Spinal cord (tissue), 9 donors: ENCODE measurements at regions not wholly inside any gene's neighbourhood (a gene's known extent, or its start where the extent isn't known, plus 50 kb on each side); places are given as distances from the start of the nearest gene placed in this dataset.

Experiments
- DNase-seq, 6 donors: peaks; one replicate each; pipeline versions ENCODE4 v3.0.0 to v3.0.0-alpha.2; 2013 to 2015; ENCODE audit warnings: low spot score in 6 of 6, low read depth in 4 of 6
- H3K27ac ChIP-seq: one replicate; pipeline ENCODE4 v1.5.1; 2013; ENCODE audit warnings: low read depth, low read length, control low read depth
- H3K27me3 ChIP-seq: one replicate; pipeline ENCODE4 v1.6.1; 2013; ENCODE audit warnings: low read length; ENCODE audit not compliant: control insufficient read depth, insufficient read depth
- H3K36me3 ChIP-seq: one replicate; pipeline ENCODE4 v1.6.1; 2013; ENCODE audit warnings: low read length; ENCODE audit not compliant: control insufficient read depth, insufficient read depth
- H3K4me1 ChIP-seq: one replicate; pipeline ENCODE4 v1.6.1; 2013; ENCODE audit warnings: low read length; ENCODE audit not compliant: control insufficient read depth, insufficient read depth
- H3K4me3 ChIP-seq: one replicate; pipeline ENCODE4 v1.5.1; 2013; ENCODE audit warnings: low read depth, low read length, control low read depth
- H3K9me3 ChIP-seq: one replicate; pipeline ENCODE4 v1.6.1; 2013; ENCODE audit warnings: low read length; ENCODE audit not compliant: control insufficient read depth, insufficient read depth
- WGBS: methylation state at CpG from one replicate; pipeline ENCODE4 v1.1.5; 2013; ENCODE audit warnings: missing lambda C conversion rate; ENCODE audit not compliant: insufficient coverage; 5-methylcytosine and 5-hydroxymethylcytosine counted together
- donor health status: healthy.

GRCh38 chr1:58109646-58110200, 436.8 kb downstream of the OMA1 start:
- no peak for DNase-seq
- Histone ChIP-seq H3K27ac (no peak overlapping the region), H3K9me3 (no peaks in the 10 kb centered on the region), H3K27me3 (no peaks in the 10 kb centered on the region), H3K36me3 (no peaks in the 10 kb centered on the region), H3K4me1 (no peaks in the 10 kb centered on the region), H3K4me3 (no peak overlapping the region)
- 94% methylated on average over 2 of the region's 2 CpGs for WGBS

GRCh38 chr1:58108783-58109182, 437.7 kb downstream of the OMA1 start:
- DNase-seq, result no peak
- H3K9me3 ChIP-seq, result no peaks in the 10 kb centered on the region
- H3K27ac ChIP-seq, result no peak overlapping the region
- no peaks in the 10 kb centered on the region for H3K4me1 ChIP-seq
- no peaks in the 10 kb centered on the region for H3K27me3 ChIP-seq
- WGBS, result 100% methylated on average over 2 of the region's 2 CpGs
- no peaks in the 10 kb centered on the region for H3K36me3 ChIP-seq
- H3K4me3 ChIP-seq, result no peak overlapping the region

GRCh38 chr1:58107943-58108342, 438.6 kb downstream of the OMA1 start:
- H3K4me3 ChIP-seq, result no peak overlapping the region
- no CpG with 5 or more reads among the region's 1 CpG for WGBS

GRCh38 chr1:58104960-58105359, 441.6 kb downstream of the OMA1 start:
- H3K27ac ChIP-seq, result no peak overlapping the region
- no peaks in the 10 kb centered on the region for H3K9me3 ChIP-seq
- no peaks in the 10 kb centered on the region for H3K27me3 ChIP-seq
- DNase-seq, result no peak
- WGBS, result 60% methylated on average over 3 of the region's 4 CpGs
- no peaks in the 10 kb centered on the region for H3K36me3 ChIP-seq
- H3K4me1 ChIP-seq, result no peaks in the 10 kb centered on the region
- H3K4me3 ChIP-seq, result no peak overlapping the region

More at GRCh38 chr1:58107943-58108342, 438.6 kb downstream of the OMA1 start:
- H3K36me3 ChIP-seq, result no peaks in the 10 kb centered on the region
- H3K27ac ChIP-seq, result no peak overlapping the region
- H3K27me3 ChIP-seq, result no peaks in the 10 kb centered on the region
- no peaks in the 10 kb centered on the region for H3K4me1 ChIP-seq
- H3K9me3 ChIP-seq, result no peaks in the 10 kb centered on the region
- no peak for DNase-seq

GRCh38 chr1:58096714-58097113, 449.8 kb downstream of the OMA1 start:
- Histone ChIP-seq H3K27me3 (no peaks in the 10 kb centered on the region), H3K4me3 (no peak overlapping the region), H3K9me3 (no peaks in the 10 kb centered on the region), H3K4me1 (no peaks in the 10 kb centered on the region), H3K36me3 (no peaks in the 10 kb centered on the region), H3K27ac (no peak overlapping the region)
- 79% methylated on average over 2 of the region's 2 CpGs for WGBS
- DNase-seq, result no peak

GRCh38 chr1:58095183-58095582, 451.3 kb downstream of the OMA1 start:
- Histone ChIP-seq H3K4me1 (no peaks in the 10 kb centered on the region), H3K36me3 (no peaks in the 10 kb centered on the region), H3K27ac (no peak overlapping the region), H3K9me3 (no peaks in the 10 kb centered on the region), H3K27me3 (no peaks in the 10 kb centered on the region), H3K4me3 (no peak overlapping the region)
- 80% methylated on average over 1 of the region's 5 CpGs for WGBS
- no peak for DNase-seq

GRCh38 chr1:58094221-58094620, 452.3 kb downstream of the OMA1 start:
- Histone ChIP-seq H3K36me3 (no peaks in the 10 kb centered on the region), H3K4me1 (peaks cover 7% of the 10 kb centered on the region), H3K27ac (no peak overlapping the region), H3K9me3 (no peaks in the 10 kb centered on the region), H3K27me3 (no peaks in the 10 kb centered on the region), H3K4me3 (no peak overlapping the region)
- no peak for DNase-seq
- no CpG with 5 or more reads among the region's 2 CpGs for WGBS

GRCh38 chr1:58090640-58091039, 455.9 kb downstream of the OMA1 start:
- H3K27ac ChIP-seq, result no peak overlapping the region

GRCh38 chr1:58089898-58090534, 456.5 kb downstream of the OMA1 start:
- Histone ChIP-seq H3K27ac (no peak overlapping the region), H3K9me3 (no peaks in the 10 kb centered on the region), H3K4me1 (peaks cover 7% of the 10 kb centered on the region), H3K4me3 (no peak overlapping the region), H3K36me3 (no peaks in the 10 kb centered on the region), H3K27me3 (no peaks in the 10 kb centered on the region)
- DNase-seq, result peak in 3 of 6 donors; percentile 5 to 79 (median 47)
- WGBS, result 24% methylated on average over 4 of the region's 10 CpGs

More at GRCh38 chr1:58090640-58091039, 455.9 kb downstream of the OMA1 start:
- Histone ChIP-seq H3K4me3 (no peak overlapping the region), H3K36me3 (no peaks in the 10 kb centered on the region), H3K4me1 (peaks cover 7% of the 10 kb centered on the region), H3K27me3 (no peaks in the 10 kb centered on the region), H3K9me3 (no peaks in the 10 kb centered on the region)
- WGBS, result 40% methylated on average over 1 of the region's 2 CpGs
- no peak for DNase-seq

GRCh38 chr1:58084266-58084665, 462.3 kb downstream of the OMA1 start:
- Histone ChIP-seq H3K4me1 (no peaks in the 10 kb centered on the region), H3K36me3 (no peaks in the 10 kb centered on the region), H3K9me3 (no peaks in the 10 kb centered on the region), H3K27me3 (no peaks in the 10 kb centered on the region), H3K27ac (no peak overlapping the region), H3K4me3 (no peak overlapping the region)
- WGBS, result 45% methylated on average over 2 of the region's 3 CpGs
- no peak for DNase-seq
